ENCODE measurements at regions not wholly inside any gene's neighbourhood (a gene's known extent, or its start where the extent isn't known, plus 50 kb on each side); places are given as distances from the start of the nearest gene placed in this dataset.
"Not testable (repeated sequence)": the region's sequence is repeated elsewhere in the genome, so short reads cannot be mapped to it uniquely, and the experiment has no call there.

- no peak for TF ChIP-seq CTCF (IDR thresholded peaks at IDR 0.05; ENCODE audit: borderline replicate concordance, extremely low read depth, insufficient read depth)
- Histone ChIP-seq H3K9ac (ENCODE audit: low read length in 3 of 3) (no peak overlapping the region), H3K4me3 (ENCODE audit: low read length in 3 of 3) (no peak overlapping the region), H3K27ac (ENCODE audit: low read depth in 2 of 2, low read length in 2 of 2) (no peak overlapping the region), H3K4me1 (ENCODE audit: control insufficient read depth in 2 of 3, insufficient read depth in 2 of 3, low read depth in 1 of 3, low read length in 3 of 3) (no peaks in the 10 kb centered on the region), H3K36me3 (ENCODE audit: control insufficient read depth in 2 of 3, insufficient read depth in 3 of 3, low read length in 3 of 3) (no peaks in the 10 kb centered on the region), H3K27me3 (ENCODE audit: control insufficient read depth, insufficient read depth, low read length) (no peaks in the 10 kb centered on the region), H3K9me3 (ENCODE audit: control insufficient read depth in 2 of 3, insufficient read depth in 1 of 3, low read length in 3 of 3) (no peaks in the 10 kb centered on the region)
- no peak for FAIRE-seq
- no peak for DNase-seq
- intact Hi-C loops (cut with DNase I) = no loop called here
Measured at GRCh38 chr20:26295006-26295405, 598.4 kb upstream of the ZNF337 start.

GRCh38 chr20:26288379-26289061, 591.9 kb upstream of the ZNF337 start:
- H3K4me1 ChIP-seq (ENCODE audit: control insufficient read depth in 2 of 3, insufficient read depth in 2 of 3, low read depth in 1 of 3, low read length in 3 of 3); H3K4me3 ChIP-seq (ENCODE audit: low read length in 3 of 3); H3K36me3 ChIP-seq (ENCODE audit: control insufficient read depth in 2 of 3, insufficient read depth in 3 of 3, low read length in 3 of 3); H3K27ac ChIP-seq (ENCODE audit: low read depth in 2 of 2, low read length in 2 of 2); FAIRE-seq; H3K9me3 ChIP-seq (ENCODE audit: control insufficient read depth in 2 of 3, insufficient read depth in 1 of 3, low read length in 3 of 3); H3K9ac ChIP-seq (ENCODE audit: low read length in 3 of 3); DNase-seq; H3K27me3 ChIP-seq (ENCODE audit: control insufficient read depth, insufficient read depth, low read length); intact Hi-C loops (cut with DNase I): not testable (repeated sequence)

GRCh38 chr20:26279238-26279637, 582.6 kb upstream of the ZNF337 start:
- FAIRE-seq (no peak), DNase-seq (no peak)
- no peaks in the 10 kb centered on the region for H3K9me3 ChIP-seq (ENCODE audit: control insufficient read depth in 2 of 3, insufficient read depth in 1 of 3, low read length in 3 of 3)
- TF ChIP-seq CTCF (IDR thresholded peaks at IDR 0.05; ENCODE audit: borderline replicate concordance, extremely low read depth, insufficient read depth) = no peak
- intact Hi-C loops (cut with DNase I) = no loop called here
- no peak overlapping the region for H3K4me3 ChIP-seq (ENCODE audit: low read length in 3 of 3)
- no peaks in the 10 kb centered on the region for H3K36me3 ChIP-seq (ENCODE audit: control insufficient read depth in 2 of 3, insufficient read depth in 3 of 3, low read length in 3 of 3)
- H3K27ac ChIP-seq (ENCODE audit: low read depth in 2 of 2, low read length in 2 of 2) = no peak overlapping the region
- H3K9ac ChIP-seq (ENCODE audit: low read length in 3 of 3) = no peak overlapping the region
- no peaks in the 10 kb centered on the region for H3K27me3 ChIP-seq (ENCODE audit: control insufficient read depth, insufficient read depth, low read length)
- no peaks in the 10 kb centered on the region for H3K4me1 ChIP-seq (ENCODE audit: control insufficient read depth in 2 of 3, insufficient read depth in 2 of 3, low read depth in 1 of 3, low read length in 3 of 3)

GRCh38 chr20:26277339-26277738, 580.7 kb upstream of the ZNF337 start:
- Histone ChIP-seq H3K9me3 (ENCODE audit: control insufficient read depth in 2 of 3, insufficient read depth in 1 of 3, low read length in 3 of 3) (no peaks in the 10 kb centered on the region), H3K9ac (ENCODE audit: low read length in 3 of 3) (no peak overlapping the region), H3K27ac (ENCODE audit: low read depth in 2 of 2, low read length in 2 of 2) (no peak overlapping the region), H3K27me3 (ENCODE audit: control insufficient read depth, insufficient read depth, low read length) (no peaks in the 10 kb centered on the region), H3K4me3 (ENCODE audit: low read length in 3 of 3) (no peak overlapping the region), H3K36me3 (ENCODE audit: control insufficient read depth in 2 of 3, insufficient read depth in 3 of 3, low read length in 3 of 3) (no peaks in the 10 kb centered on the region), H3K4me1 (ENCODE audit: control insufficient read depth in 2 of 3, insufficient read depth in 2 of 3, low read depth in 1 of 3, low read length in 3 of 3) (no peaks in the 10 kb centered on the region)
- TF ChIP-seq CTCF (IDR thresholded peaks at IDR 0.05; ENCODE audit: borderline replicate concordance, extremely low read depth, insufficient read depth) = no peak
- FAIRE-seq (no peak), DNase-seq (no peak)
- intact Hi-C loops (cut with DNase I) = no loop called here
